HEK293T (cell line): ENCODE measurements at regions not wholly inside any gene's neighbourhood (a gene's known extent, or its start where the extent isn't known, plus 50 kb on each side); places are given as distances from the start of the nearest gene placed in this dataset.

Experiments
- BHLHE40 ChIP-seq: fragments of 450-650 bp; IDR thresholded peaks from 2 replicates; pipeline ENCODE4 v1.6.1; 2016; ENCODE audit warnings: mild to moderate bottlenecking, moderate library complexity, borderline replicate concordance
- FOXA1 ChIP-seq: fragments of 450-650 bp; IDR thresholded peaks from 2 replicates; pipeline ENCODE4 v1.6.1; 2016; ENCODE audit warnings: mild to moderate bottlenecking
- FOXK2 ChIP-seq: fragments of 450-650 bp; IDR thresholded peaks from 2 replicates; pipeline ENCODE4 v1.6.1; 2016; ENCODE audit warnings: mild to moderate bottlenecking
- FOXM1 ChIP-seq: fragments of 450-650 bp; IDR thresholded peaks from 2 replicates; pipeline ENCODE4 v1.6.1; 2017; ENCODE audit warnings: mild to moderate bottlenecking, borderline replicate concordance
- NFRKB ChIP-seq: fragments of 450-650 bp; IDR thresholded peaks from 2 replicates; pipeline ENCODE4 v1.6.1; 2016; ENCODE audit warnings: mild to moderate bottlenecking, moderate library complexity
- PKNOX1 ChIP-seq: fragments of 450-650 bp; IDR thresholded peaks from 2 replicates; pipeline ENCODE4 v1.6.1; 2016
- SP1 ChIP-seq: fragments of 450-650 bp; IDR thresholded peaks from 2 replicates; pipeline ENCODE4 v1.6.1; 2017
- SUZ12 ChIP-seq: fragments of 450-650 bp; IDR thresholded peaks from 2 replicates; pipeline ENCODE4 v1.6.1; 2016; ENCODE audit warnings: mild to moderate bottlenecking
- TARDBP ChIP-seq: fragments of 450-650 bp; IDR thresholded peaks from 2 replicates; pipeline ENCODE4 v1.6.1; 2016
- ZNF384 ChIP-seq: fragments of 450-650 bp; IDR thresholded peaks from 2 replicates; pipeline ENCODE4 v1.6.1; 2016

- no peak for TF ChIP-seq ZNF384
- no peak for TF ChIP-seq PKNOX1
- no peak for TF ChIP-seq FOXM1
- TF ChIP-seq BHLHE40, result no peak
- TF ChIP-seq SP1, result no peak
- no peak for TF ChIP-seq NFRKB
- no peak for TF ChIP-seq FOXA1
- no peak for TF ChIP-seq TARDBP
- no peak for TF ChIP-seq FOXK2
- no peak for TF ChIP-seq SUZ12
Observed at GRCh38 chr9:113763429-113763828, 112.7 kb upstream of the ZNF618 start.
